Right lobe of liver (tissue), 6 donors: ENCODE measurements at regions not wholly inside any gene's neighbourhood (a gene's known extent, or its start where the extent isn't known, plus 50 kb on each side); places are given as distances from the start of the nearest gene placed in this dataset.

ENCODE experiments used
- ATAC-seq, 4 donors: fragments of 200-7000 bp; cut with Tn5 transposase; one replicate each; pipeline ENCODE4 v1.9.1; 2020; ENCODE audit warnings: mild to moderate bottlenecking in 4 of 4, moderate library complexity in 4 of 4
- DNase-seq, 3 donors: peaks; one replicate each; pipeline ENCODE4 v3.0.0-alpha.2; 2020
- H3K27ac ChIP-seq, 3 donors: fragments of 200-600 bp; one replicate each; pipeline ENCODE4 v1.8.0; 2022
- H3K27me3 ChIP-seq, 2 donors: fragments of 200-600 bp; one replicate each; pipeline ENCODE4 v1.8.0; 2022
- H3K36me3 ChIP-seq, 4 donors: fragments of 200-600 bp; sonication (generic) in 1 of 4; one replicate each; pipeline versions ENCODE4 v1.5.1 to v1.8.0; 2017 to 2022; ENCODE audit warnings: control low read depth in 1 of 4
- H3K4me1 ChIP-seq, 4 donors: fragments of 200-600 bp; sonication (generic) in 1 of 4; one replicate each; pipeline versions ENCODE4 v1.5.1 to v1.8.0; 2017 to 2022; ENCODE audit warnings: control low read depth in 1 of 4
- H3K4me3 ChIP-seq, 3 donors: fragments of 200-600 bp; one replicate each; pipeline ENCODE4 v1.8.0; 2022
- H3K9me3 ChIP-seq, 4 donors: fragments of 200-600 bp; sonication (generic) in 1 of 4; one replicate each; pipeline versions ENCODE4 v1.5.1 to v1.8.0; 2017 to 2022; ENCODE audit warnings: control low read depth in 1 of 4
- CTCF ChIP-seq, 4 donors: fragments of 200-600 bp in 3 of 4; fragments of 450-650 bp in 1 of 4; IDR thresholded peaks; one replicate each; pipeline versions ENCODE4 v1.5.1 to v1.8.0; 2016 to 2022; ENCODE audit warnings: antibody characterized with exemption in 4 of 4, mild to moderate bottlenecking in 2 of 4
- POLR2A ChIP-seq: fragments of 450-650 bp; IDR thresholded peaks from one replicate; pipeline ENCODE4 v1.6.1; 2017; ENCODE audit warnings: antibody characterized with exemption, mild to moderate bottlenecking
- WGBS: methylation state at CpG from one replicate; pipeline ENCODE4 v1.1.6; 2018; ENCODE audit warnings: low coverage, low lambda C conversion rate; ENCODE audit not compliant: insufficient coverage; ENCODE audit errors: missing lambda C conversion rate; 5-methylcytosine and 5-hydroxymethylcytosine counted together
- intact Hi-C, 2 donors: fragments of 100-400 bp; cut with DNase I; formaldehyde crosslinking; loops; one replicate each; pipeline versions ENCODE4 v1.11.2 to v1.14.1; 2022
- donor health status: DM: no; HTN: yes; CAD: no.
- donor health status: DM: no; HTN: no; CAD: no.
- donor health status: DM: no; HTN: no; CAD: no.
- donor health status: DM: no; HTN: yes; CAD: no.
- donor health status: DM: no; HTN: yes; CAD: no.

DNA sequence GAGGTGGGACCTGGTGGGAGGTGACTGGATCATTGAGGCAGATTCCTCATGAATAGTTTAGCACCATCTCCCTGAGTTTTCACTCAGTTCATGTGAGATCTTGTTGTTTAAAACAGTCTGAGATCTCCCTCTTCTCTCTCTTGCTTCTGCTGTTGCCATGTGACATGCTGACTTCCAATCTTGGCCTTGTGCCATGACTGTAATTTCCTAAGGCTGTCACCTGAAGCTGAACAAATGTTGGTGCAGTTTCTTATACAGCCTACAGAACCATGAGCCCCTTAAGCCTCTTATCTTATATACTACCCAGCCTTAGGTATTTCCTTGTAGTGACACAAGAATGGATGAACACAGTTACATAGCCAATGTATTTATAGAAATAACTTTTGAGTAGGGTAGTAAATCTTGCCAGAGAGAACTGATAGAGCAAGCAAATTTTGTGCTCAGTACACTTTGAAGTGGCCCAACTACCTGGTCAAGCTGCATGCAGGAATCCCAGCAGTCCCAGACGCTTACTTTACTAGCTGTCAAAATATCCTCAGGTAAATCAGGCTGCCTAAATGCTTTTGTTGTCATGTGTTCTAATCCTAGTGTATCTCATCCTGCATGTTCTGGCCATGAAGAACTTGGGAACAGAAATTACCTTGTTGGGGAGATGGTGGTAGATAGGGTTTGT is 445.6 kb upstream of the MIS18BP1 start:
- ATAC-seq (no peak), DNase-seq (no peak)
- intact Hi-C loops: no loop called here
- H3K4me1 ChIP-seq: no peaks in the 10 kb centered on the region
- TF ChIP-seq POLR2A (no peak), CTCF (IDR thresholded peaks at IDR 0.05) (no peak)
- WGBS: 30% methylated on average over 1 of the region's 1 CpG
- no peak overlapping the region for H3K27ac ChIP-seq
- no peaks in the 10 kb centered on the region for H3K36me3 ChIP-seq
- H3K9me3 ChIP-seq: no peaks in the 10 kb centered on the region
- H3K4me3 ChIP-seq: no peak overlapping the region
- no peaks in the 10 kb centered on the region for H3K27me3 ChIP-seq

DNA sequence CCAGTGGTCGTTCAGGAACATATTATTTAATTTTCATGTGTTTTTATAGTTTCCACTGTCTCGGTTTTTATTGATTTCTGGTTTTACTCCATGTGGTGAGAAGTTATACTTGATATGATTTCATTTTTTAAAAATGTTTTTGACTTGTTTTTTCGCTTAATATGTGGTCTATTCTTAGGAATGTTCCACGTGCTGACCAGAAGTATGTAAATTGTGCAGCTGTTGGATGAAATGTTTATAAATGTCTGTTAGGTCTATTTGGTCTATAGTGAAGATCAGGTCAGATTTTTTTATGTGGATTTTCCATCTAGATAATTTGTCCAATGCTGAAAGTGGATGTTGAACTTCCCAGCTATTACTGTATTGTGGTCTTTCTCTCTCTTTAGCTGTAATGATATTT is 433.8 kb upstream of the MIS18BP1 start:
- no peak for TF ChIP-seq POLR2A
- Histone ChIP-seq H3K36me3 (no peaks in the 10 kb centered on the region), H3K4me1 (no peaks in the 10 kb centered on the region), H3K9me3 (no peaks in the 10 kb centered on the region), H3K4me3 (no peak overlapping the region), H3K27ac (no peak overlapping the region), H3K27me3 (no peaks in the 10 kb centered on the region)
- WGBS: 23% methylated on average over 4 of the region's 4 CpGs
- ATAC-seq: no peak
- no peak for DNase-seq
- intact Hi-C loops: no loop called here

GRCh38 chr14:45680531-45680930 is 427.5 kb upstream of the MIS18BP1 start:
- DNase-seq: no peak
- intact Hi-C loops: no loop called here
- Histone ChIP-seq H3K4me3 (no peak overlapping the region), H3K36me3 (no peaks in the 10 kb centered on the region), H3K27ac (no peak overlapping the region), H3K4me1 (no peaks in the 10 kb centered on the region), H3K27me3 (no peaks in the 10 kb centered on the region), H3K9me3 (no peaks in the 10 kb centered on the region)
- ATAC-seq: no peak
- TF ChIP-seq POLR2A (no peak), CTCF (IDR thresholded peaks at IDR 0.05) (no peak)

- DNase-seq (no peak), ATAC-seq (no peak)
- WGBS: 54% methylated on average over 1 of the region's 1 CpG
- no peak for TF ChIP-seq CTCF (IDR thresholded peaks at IDR 0.05)
- TF ChIP-seq POLR2A: no peak
- no peaks in the 10 kb centered on the region for H3K9me3 ChIP-seq
- H3K27ac ChIP-seq: no peak overlapping the region
- intact Hi-C loops: no loop called here
- no peak overlapping the region for H3K4me3 ChIP-seq
- H3K4me1 ChIP-seq: no peaks in the 10 kb centered on the region
- no peaks in the 10 kb centered on the region for H3K27me3 ChIP-seq
- no peaks in the 10 kb centered on the region for H3K36me3 ChIP-seq
Observed at GRCh38 chr14:45679853-45680252, 426.9 kb upstream of the MIS18BP1 start.

- no peak overlapping the region for H3K4me3 ChIP-seq
- H3K9me3 ChIP-seq: no peaks in the 10 kb centered on the region
- H3K27me3 ChIP-seq: no peaks in the 10 kb centered on the region
- TF ChIP-seq CTCF (IDR thresholded peaks at IDR 0.05): no peak
- TF ChIP-seq POLR2A: no peak
- H3K4me1 ChIP-seq: no peaks in the 10 kb centered on the region
- DNase-seq (no peak), ATAC-seq (no peak)
- intact Hi-C loops: no loop called here
- no peaks in the 10 kb centered on the region for H3K36me3 ChIP-seq
- H3K27ac ChIP-seq: no peak overlapping the region
Observed at GRCh38 chr14:45678163-45678562, 425.2 kb upstream of the MIS18BP1 start.
